HEK293T (cell line): ENCODE measurements at regions not wholly inside any gene's neighbourhood (a gene's known extent, or its start where the extent isn't known, plus 50 kb on each side); places are given as distances from the start of the nearest gene placed in this dataset.

Source experiments
- BHLHE40 ChIP-seq: fragments of 450-650 bp; IDR thresholded peaks from 2 replicates; pipeline ENCODE4 v1.6.1; 2016; ENCODE audit warnings: mild to moderate bottlenecking, moderate library complexity, borderline replicate concordance
- ELF4 ChIP-seq: fragments of 450-650 bp; IDR thresholded peaks from 2 replicates; pipeline ENCODE4 v1.6.1; 2017; ENCODE audit warnings: antibody characterized with exemption
- PKNOX1 ChIP-seq: fragments of 450-650 bp; IDR thresholded peaks from 2 replicates; pipeline ENCODE4 v1.6.1; 2016
- TARDBP ChIP-seq: fragments of 450-650 bp; IDR thresholded peaks from 2 replicates; pipeline ENCODE4 v1.6.1; 2016

- TF ChIP-seq ELF4 (no peak), TARDBP (no peak), BHLHE40 (no peak), PKNOX1 (no peak)
Measured at GRCh38 chr10:43879742-43880141, 231.1 kb upstream of the ZNF32 start.
